Erythroblast (primary cell): ENCODE measurements at regions not wholly inside any gene's neighbourhood (a gene's known extent, or its start where the extent isn't known, plus 50 kb on each side); places are given as distances from the start of the nearest gene placed in this dataset.

Source experiments
- GATA1 ChIP-seq: IDR thresholded peaks from 2 replicates; pipeline ENCODE4 v1.6.1; 2011; ENCODE audit warnings: low read depth, mild to moderate bottlenecking, control low read depth, low read length, moderate library complexity
- POLR2A ChIP-seq: IDR thresholded peaks from 2 replicates; pipeline ENCODE4 v1.6.1; 2011; ENCODE audit warnings: mild to moderate bottlenecking, low read length

DNA sequence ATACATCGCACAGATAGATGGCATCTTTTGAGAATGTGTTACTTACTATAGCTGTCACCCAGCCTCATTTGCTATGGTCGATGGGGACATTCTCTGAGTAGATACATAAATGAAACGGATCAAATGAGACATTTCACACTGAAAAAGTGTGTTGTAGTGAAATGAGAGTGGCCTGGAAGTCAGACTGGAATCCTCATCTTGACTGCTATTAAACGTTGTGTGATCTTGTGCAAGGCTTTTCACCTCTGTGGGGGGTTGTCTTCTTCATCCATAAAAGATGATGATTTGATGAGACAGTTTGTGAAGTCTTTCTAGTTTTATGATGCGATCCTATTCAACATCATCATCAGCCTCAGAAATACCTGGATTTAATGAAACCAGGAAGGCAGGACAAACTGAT is 155.4 kb upstream of the MYO3A start:
- no peak for TF ChIP-seq POLR2A
- TF ChIP-seq GATA1 = no peak
